ENCODE measurements at regions not wholly inside any gene's neighbourhood (a gene's known extent, or its start where the extent isn't known, plus 50 kb on each side); places are given as distances from the start of the nearest gene placed in this dataset.
A peak's percentile ranks its signal among the peaks of the same experiment; 100 is the strongest.

DNA sequence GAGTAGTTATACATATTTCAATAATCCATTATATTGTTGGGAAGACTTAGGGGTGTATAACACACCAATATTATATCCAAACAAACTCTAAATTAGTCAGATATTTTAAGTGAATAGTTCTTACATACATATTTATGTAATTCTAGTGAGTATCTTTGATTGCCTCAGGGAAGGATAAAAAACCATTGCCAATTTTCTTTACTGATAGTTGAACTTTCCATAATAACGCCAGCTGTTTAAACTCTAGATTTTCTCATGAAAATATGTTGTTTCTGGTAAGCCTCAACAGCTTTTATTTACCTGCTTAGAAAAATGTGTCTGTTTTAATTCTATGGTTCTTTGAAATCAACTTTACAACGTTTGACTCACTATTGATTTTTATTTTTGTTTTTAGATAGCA lies 959.6 kb upstream of the NOVA1 start:
- Histone ChIP-seq H3K4me3 (ENCODE audit: low read depth, low read length) (no peak overlapping the region), H3K4me1 (ENCODE audit: control insufficient read depth, insufficient read depth, low read length) (no peaks in the 10 kb centered on the region), H3K27ac (ENCODE audit: low read depth, low read length) (no peak overlapping the region), H3K36me3 (ENCODE audit: control insufficient read depth, insufficient read depth, low read length) (no peaks in the 10 kb centered on the region), H3K9me3 (ENCODE audit: control insufficient read depth, insufficient read depth, low read length) (no peaks in the 10 kb centered on the region), H3K27me3 (ENCODE audit: control insufficient read depth, insufficient read depth, low read length) (no peaks in the 10 kb centered on the region)
- no peak for DNase-seq (ENCODE audit: low read depth in 4 of 6, low spot score in 6 of 6)
- WGBS (ENCODE audit: insufficient coverage) = no CpG with 5 or more reads among the region's 2 CpGs

DNA sequence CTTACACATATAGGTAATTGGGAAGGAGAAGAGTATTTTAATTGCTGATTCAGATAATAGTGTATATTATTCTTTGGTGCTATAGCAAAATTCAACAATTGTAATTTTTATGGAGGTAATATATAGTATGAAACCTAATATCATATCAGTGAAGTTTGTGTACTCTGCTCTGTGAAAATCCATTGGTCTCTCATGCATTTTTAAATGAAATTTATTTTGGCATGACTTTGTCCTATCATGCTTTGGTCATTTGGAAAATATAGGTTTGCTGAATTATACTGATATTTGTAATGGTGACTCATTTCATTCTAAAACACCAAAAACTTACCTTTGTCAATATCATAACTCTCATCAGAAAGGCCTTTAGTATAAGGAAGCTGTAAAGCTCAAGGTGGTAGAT lies 962.0 kb upstream of the NOVA1 start:
- H3K9me3 ChIP-seq (ENCODE audit: control insufficient read depth, insufficient read depth, low read length) = no peaks in the 10 kb centered on the region

GRCh38 chr14:27566843-27567382 lies 969.1 kb upstream of the NOVA1 start:
- Histone ChIP-seq H3K4me1 (ENCODE audit: control insufficient read depth, insufficient read depth, low read length) (no peaks in the 10 kb centered on the region), H3K4me3 (ENCODE audit: low read depth, low read length) (no peak overlapping the region), H3K9me3 (ENCODE audit: control insufficient read depth, insufficient read depth, low read length) (no peaks in the 10 kb centered on the region), H3K27me3 (ENCODE audit: control insufficient read depth, insufficient read depth, low read length) (no peaks in the 10 kb centered on the region), H3K36me3 (ENCODE audit: control insufficient read depth, insufficient read depth, low read length) (no peaks in the 10 kb centered on the region), H3K27ac (ENCODE audit: low read depth, low read length) (no peak overlapping the region)
- no peak for DNase-seq (ENCODE audit: low read depth in 4 of 6, low spot score in 6 of 6)
- WGBS (ENCODE audit: insufficient coverage) = no CpG with 5 or more reads among the region's 1 CpG

More for the DNA sequence above, 962.0 kb upstream of the NOVA1 start:
- no peak overlapping the region for H3K4me3 ChIP-seq (ENCODE audit: low read depth, low read length)
- no peak overlapping the region for H3K27ac ChIP-seq (ENCODE audit: low read depth, low read length)
- no peak for DNase-seq (ENCODE audit: low read depth in 4 of 6, low spot score in 6 of 6)
- H3K4me1 ChIP-seq (ENCODE audit: control insufficient read depth, insufficient read depth, low read length) = no peaks in the 10 kb centered on the region
- no peaks in the 10 kb centered on the region for H3K36me3 ChIP-seq (ENCODE audit: control insufficient read depth, insufficient read depth, low read length)
- no peaks in the 10 kb centered on the region for H3K27me3 ChIP-seq (ENCODE audit: control insufficient read depth, insufficient read depth, low read length)

DNA sequence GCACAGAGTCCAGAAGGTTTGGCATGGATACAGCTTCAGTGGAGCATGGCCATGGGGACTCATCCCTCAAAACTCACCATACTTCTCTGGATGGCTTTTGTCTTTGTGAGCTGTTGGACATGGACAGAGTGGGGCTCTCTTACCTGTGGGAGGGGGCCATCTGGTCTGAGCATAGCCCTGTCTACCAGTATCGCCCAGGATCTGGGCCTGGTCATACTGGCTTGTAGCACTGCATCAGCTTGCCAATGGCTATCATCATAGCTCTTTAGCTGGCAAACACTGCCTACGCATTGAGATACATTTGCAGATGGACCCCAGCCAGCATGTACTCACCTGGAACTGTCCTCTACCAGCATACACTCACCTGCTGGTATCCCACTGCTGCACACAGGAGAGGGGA lies 975.2 kb upstream of the NOVA1 start:
- H3K4me3 ChIP-seq (ENCODE audit: low read depth, low read length) = no peak overlapping the region
- H3K27ac ChIP-seq (ENCODE audit: low read depth, low read length) = no peak overlapping the region
- no peaks in the 10 kb centered on the region for H3K36me3 ChIP-seq (ENCODE audit: control insufficient read depth, insufficient read depth, low read length)
- no peak for DNase-seq (ENCODE audit: low read depth in 4 of 6, low spot score in 6 of 6)
- no peaks in the 10 kb centered on the region for H3K9me3 ChIP-seq (ENCODE audit: control insufficient read depth, insufficient read depth, low read length)
- H3K4me1 ChIP-seq (ENCODE audit: control insufficient read depth, insufficient read depth, low read length) = no peaks in the 10 kb centered on the region
- H3K27me3 ChIP-seq (ENCODE audit: control insufficient read depth, insufficient read depth, low read length) = no peaks in the 10 kb centered on the region
- WGBS (ENCODE audit: insufficient coverage) = 96% methylated on average over 2 of the region's 2 CpGs

DNA sequence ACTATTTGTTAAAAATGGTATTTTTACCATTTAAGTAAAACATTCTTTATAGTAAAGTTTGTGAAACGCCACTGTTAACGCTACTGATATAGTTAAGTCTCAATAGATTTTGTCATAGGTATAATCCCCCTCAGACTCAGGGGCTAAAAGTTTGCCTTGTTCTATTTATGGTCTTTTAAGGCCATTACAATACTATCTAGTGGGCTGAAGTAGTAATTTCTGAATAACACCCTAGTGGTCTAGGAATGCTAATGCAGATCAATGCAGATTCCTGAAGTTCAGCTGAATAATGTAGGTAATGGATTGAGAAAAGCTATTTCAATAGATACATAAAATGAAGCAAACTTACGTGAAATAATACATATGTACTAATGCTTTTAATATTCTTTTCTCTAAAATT lies 989.3 kb upstream of the NOVA1 start:
- DNase-seq (ENCODE audit: low read depth in 4 of 6, low spot score in 6 of 6) = no peak
- Histone ChIP-seq H3K36me3 (ENCODE audit: control insufficient read depth, insufficient read depth, low read length) (no peaks in the 10 kb centered on the region), H3K4me1 (ENCODE audit: control insufficient read depth, insufficient read depth, low read length) (no peaks in the 10 kb centered on the region), H3K27ac (ENCODE audit: low read depth, low read length) (no peak overlapping the region), H3K27me3 (ENCODE audit: control insufficient read depth, insufficient read depth, low read length) (no peaks in the 10 kb centered on the region), H3K9me3 (ENCODE audit: control insufficient read depth, insufficient read depth, low read length) (no peaks in the 10 kb centered on the region), H3K4me3 (ENCODE audit: low read depth, low read length) (no peak overlapping the region)
- WGBS (ENCODE audit: insufficient coverage) = no CpG with 5 or more reads among the region's 3 CpGs

GRCh38 chr14:27605282-27605681 lies 1007.4 kb upstream of the NOVA1 start:
- no peaks in the 10 kb centered on the region for H3K9me3 ChIP-seq (ENCODE audit: control insufficient read depth, insufficient read depth, low read length)
- WGBS (ENCODE audit: insufficient coverage) = 81% methylated on average over 2 of the region's 3 CpGs
- H3K27ac ChIP-seq (ENCODE audit: low read depth, low read length) = no peak overlapping the region
- H3K4me3 ChIP-seq (ENCODE audit: low read depth, low read length) = no peak overlapping the region
- H3K27me3 ChIP-seq (ENCODE audit: control insufficient read depth, insufficient read depth, low read length) = no peaks in the 10 kb centered on the region
- no peaks in the 10 kb centered on the region for H3K4me1 ChIP-seq (ENCODE audit: control insufficient read depth, insufficient read depth, low read length)
- peak in 2 of 6 donors; percentile 2 to 18 for DNase-seq (ENCODE audit: low read depth in 4 of 6, low spot score in 6 of 6)
- H3K36me3 ChIP-seq (ENCODE audit: control insufficient read depth, insufficient read depth, low read length) = no peaks in the 10 kb centered on the region

GRCh38 chr14:27608377-27608776 lies 1010.5 kb upstream of the NOVA1 start:
- Histone ChIP-seq H3K9me3 (ENCODE audit: control insufficient read depth, insufficient read depth, low read length) (no peaks in the 10 kb centered on the region), H3K27ac (ENCODE audit: low read depth, low read length) (no peak overlapping the region)
- DNase-seq (ENCODE audit: low read depth in 4 of 6, low spot score in 6 of 6) = no peak

DNA sequence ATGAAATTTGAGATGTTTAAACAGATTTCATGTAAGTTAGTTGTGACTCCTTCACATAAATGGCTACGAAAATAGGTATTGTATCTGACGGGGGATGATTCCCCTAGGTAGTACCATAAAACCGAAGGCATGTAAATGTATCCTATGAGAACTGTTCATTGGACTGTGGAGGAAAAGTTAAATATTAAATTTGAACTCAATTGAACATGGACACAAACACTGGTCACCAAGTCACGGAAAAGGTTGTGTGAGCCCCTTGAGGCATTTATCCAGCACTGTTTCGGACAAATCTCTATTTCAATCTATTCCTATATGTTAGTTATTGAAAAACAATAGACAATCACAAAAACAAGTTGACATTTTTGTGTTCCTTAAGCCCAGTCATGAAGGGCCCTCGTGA lies 1014.3 kb upstream of the NOVA1 start:
- Histone ChIP-seq H3K4me1 (ENCODE audit: control insufficient read depth, insufficient read depth, low read length) (no peaks in the 10 kb centered on the region), H3K9me3 (ENCODE audit: control insufficient read depth, insufficient read depth, low read length) (no peaks in the 10 kb centered on the region), H3K4me3 (ENCODE audit: low read depth, low read length) (no peak overlapping the region), H3K36me3 (ENCODE audit: control insufficient read depth, insufficient read depth, low read length) (no peaks in the 10 kb centered on the region), H3K27ac (ENCODE audit: low read depth, low read length) (no peak overlapping the region), H3K27me3 (ENCODE audit: control insufficient read depth, insufficient read depth, low read length) (no peaks in the 10 kb centered on the region)
- 90% methylated on average over 4 of the region's 6 CpGs for WGBS (ENCODE audit: insufficient coverage)
- no peak for DNase-seq (ENCODE audit: low read depth in 4 of 6, low spot score in 6 of 6)

More at GRCh38 chr14:27608377-27608776, 1010.5 kb upstream of the NOVA1 start:
- Histone ChIP-seq H3K27me3 (ENCODE audit: control insufficient read depth, insufficient read depth, low read length) (no peaks in the 10 kb centered on the region), H3K4me3 (ENCODE audit: low read depth, low read length) (no peak overlapping the region), H3K4me1 (ENCODE audit: control insufficient read depth, insufficient read depth, low read length) (no peaks in the 10 kb centered on the region), H3K36me3 (ENCODE audit: control insufficient read depth, insufficient read depth, low read length) (no peaks in the 10 kb centered on the region)
- WGBS (ENCODE audit: insufficient coverage) = 100% methylated on average over 1 of the region's 3 CpGs

DNA sequence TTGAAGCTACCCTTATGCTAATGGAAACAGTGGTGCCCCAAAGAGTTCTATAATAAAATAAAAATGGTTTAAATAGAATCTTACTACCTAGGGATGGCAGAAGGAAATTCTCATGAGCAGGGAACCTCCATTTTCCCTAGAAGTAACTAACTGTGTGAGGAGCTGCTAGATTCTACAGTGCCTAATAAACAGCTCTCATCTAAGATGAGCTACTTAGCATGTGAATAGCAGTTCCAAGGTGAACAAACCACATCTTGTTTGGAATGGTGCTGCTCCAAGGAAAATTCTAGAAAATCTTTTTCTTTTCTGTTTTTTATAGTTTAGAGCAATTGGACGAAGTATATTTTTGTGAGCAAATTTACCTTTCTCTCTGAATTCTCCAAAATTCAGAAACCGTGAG lies 1015.3 kb upstream of the NOVA1 start:
- H3K9me3 ChIP-seq (ENCODE audit: control insufficient read depth, insufficient read depth, low read length) = no peaks in the 10 kb centered on the region
- H3K4me1 ChIP-seq (ENCODE audit: control insufficient read depth, insufficient read depth, low read length) = no peaks in the 10 kb centered on the region
- H3K27me3 ChIP-seq (ENCODE audit: control insufficient read depth, insufficient read depth, low read length) = no peaks in the 10 kb centered on the region
- WGBS (ENCODE audit: insufficient coverage) = no CpG with 5 or more reads among the region's 2 CpGs
- H3K27ac ChIP-seq (ENCODE audit: low read depth, low read length) = no peak overlapping the region
- no peak overlapping the region for H3K4me3 ChIP-seq (ENCODE audit: low read depth, low read length)
- no peak for DNase-seq (ENCODE audit: low read depth in 4 of 6, low spot score in 6 of 6)
- H3K36me3 ChIP-seq (ENCODE audit: control insufficient read depth, insufficient read depth, low read length) = no peaks in the 10 kb centered on the region

DNA sequence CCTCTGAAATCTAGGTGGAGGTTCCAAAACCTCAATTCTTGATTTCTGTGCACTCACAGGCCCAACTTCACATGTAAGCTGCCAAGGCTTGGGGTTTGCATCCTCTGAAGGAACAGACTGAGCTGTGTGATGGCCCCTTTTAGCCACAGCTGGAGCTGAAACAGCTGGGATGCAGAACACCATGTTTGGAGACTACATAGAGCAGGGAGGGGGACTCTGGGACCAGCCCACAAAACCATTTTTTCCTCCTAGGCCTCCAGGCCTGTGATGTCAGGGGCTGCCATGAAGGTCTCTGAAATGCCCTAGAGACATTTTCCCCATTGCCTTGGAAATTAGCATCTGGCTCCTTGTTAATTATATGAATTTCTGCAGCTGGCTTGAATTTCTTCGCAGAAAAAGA lies 1025.9 kb upstream of the NOVA1 start:
- H3K27me3 ChIP-seq (ENCODE audit: control insufficient read depth, insufficient read depth, low read length) = no peaks in the 10 kb centered on the region
- no peak overlapping the region for H3K4me3 ChIP-seq (ENCODE audit: low read depth, low read length)
- no peak overlapping the region for H3K27ac ChIP-seq (ENCODE audit: low read depth, low read length)
- H3K36me3 ChIP-seq (ENCODE audit: control insufficient read depth, insufficient read depth, low read length) = no peaks in the 10 kb centered on the region
- H3K9me3 ChIP-seq (ENCODE audit: control insufficient read depth, insufficient read depth, low read length) = peaks cover 4% of the 10 kb centered on the region
- DNase-seq (ENCODE audit: low read depth in 4 of 6, low spot score in 6 of 6) = no peak
- H3K4me1 ChIP-seq (ENCODE audit: control insufficient read depth, insufficient read depth, low read length) = no peaks in the 10 kb centered on the region
- WGBS (ENCODE audit: insufficient coverage) = no CpG with 5 or more reads among the region's 1 CpG

All from spinal cord (tissue), 9 donors.